ENCODE measurements at regions not wholly inside any gene's neighbourhood (a gene's known extent, or its start where the extent isn't known, plus 50 kb on each side); places are given as distances from the start of the nearest gene placed in this dataset.
A peak's percentile ranks its signal among the peaks of the same experiment; 100 is the strongest.

DNA sequence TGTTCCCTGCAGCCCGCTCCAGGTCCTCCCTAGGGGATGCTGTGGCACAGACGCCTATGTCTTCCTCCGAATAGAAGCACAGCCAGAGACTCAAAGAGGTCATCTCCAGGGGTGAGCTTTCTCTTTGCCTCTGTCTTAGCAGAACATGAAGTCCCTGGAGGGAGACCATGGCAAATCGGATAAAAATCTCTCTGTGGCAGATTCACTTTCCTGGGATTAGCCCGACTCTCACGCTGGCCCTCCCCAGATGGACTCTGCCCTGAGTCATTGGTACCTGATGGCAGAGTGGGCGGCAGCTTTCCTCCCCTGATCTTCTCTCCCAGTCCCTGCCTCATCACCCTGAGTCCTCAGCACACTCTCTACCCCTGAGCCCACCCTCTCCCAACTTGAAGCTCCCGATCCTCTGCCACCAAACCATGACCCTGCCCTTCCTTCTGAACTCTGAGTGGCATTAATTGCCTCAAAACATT lies 58.0 kb upstream of the CCDC167 start:
- H3K9me3 ChIP-seq: no peaks in the 10 kb centered on the region
- H3K36me3 ChIP-seq: no peaks in the 10 kb centered on the region
- no peak for TF ChIP-seq POLR2A (IDR thresholded peaks at IDR 0.05)
- TF ChIP-seq, protein P1, sequence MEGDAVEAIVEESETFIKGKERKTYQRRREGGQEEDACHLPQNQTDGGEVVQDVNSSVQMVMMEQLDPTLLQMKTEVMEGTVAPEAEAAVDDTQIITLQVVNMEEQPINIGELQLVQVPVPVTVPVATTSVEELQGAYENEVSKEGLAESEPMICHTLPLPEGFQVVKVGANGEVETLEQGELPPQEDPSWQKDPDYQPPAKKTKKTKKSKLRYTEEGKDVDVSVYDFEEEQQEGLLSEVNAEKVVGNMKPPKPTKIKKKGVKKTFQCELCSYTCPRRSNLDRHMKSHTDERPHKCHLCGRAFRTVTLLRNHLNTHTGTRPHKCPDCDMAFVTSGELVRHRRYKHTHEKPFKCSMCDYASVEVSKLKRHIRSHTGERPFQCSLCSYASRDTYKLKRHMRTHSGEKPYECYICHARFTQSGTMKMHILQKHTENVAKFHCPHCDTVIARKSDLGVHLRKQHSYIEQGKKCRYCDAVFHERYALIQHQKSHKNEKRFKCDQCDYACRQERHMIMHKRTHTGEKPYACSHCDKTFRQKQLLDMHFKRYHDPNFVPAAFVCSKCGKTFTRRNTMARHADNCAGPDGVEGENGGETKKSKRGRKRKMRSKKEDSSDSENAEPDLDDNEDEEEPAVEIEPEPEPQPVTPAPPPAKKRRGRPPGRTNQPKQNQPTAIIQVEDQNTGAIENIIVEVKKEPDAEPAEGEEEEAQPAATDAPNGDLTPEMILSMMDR (IDR thresholded peaks at IDR 0.05 in 8 of 11, conservative IDR thresholded peaks at IDR 0.05 in 3 of 11): no peak
- intact Hi-C loops (cut with DNase I; ENCODE audit: low total_unique reads): no loop called here
- H3K4me1 ChIP-seq: peaks cover 13 to 100% (median 76%) of the 10 kb centered on the region in 6 donors
- 70 to 81% (median 78%) methylated on average over 8 of the region's 8 CpGs for WGBS, 5 donors
- H3K27ac ChIP-seq: peak overlapping the region in 4 of 8 donors; percentile 55 to 64 (median 59)
- DNase-seq: no peak
- no peak overlapping the region for H3K4me3 ChIP-seq
- H3K27me3 ChIP-seq (replicated peaks in 1 of 7): peaks cover 0 to 4% (median 0%) of the 10 kb centered on the region in 7 donors

DNA sequence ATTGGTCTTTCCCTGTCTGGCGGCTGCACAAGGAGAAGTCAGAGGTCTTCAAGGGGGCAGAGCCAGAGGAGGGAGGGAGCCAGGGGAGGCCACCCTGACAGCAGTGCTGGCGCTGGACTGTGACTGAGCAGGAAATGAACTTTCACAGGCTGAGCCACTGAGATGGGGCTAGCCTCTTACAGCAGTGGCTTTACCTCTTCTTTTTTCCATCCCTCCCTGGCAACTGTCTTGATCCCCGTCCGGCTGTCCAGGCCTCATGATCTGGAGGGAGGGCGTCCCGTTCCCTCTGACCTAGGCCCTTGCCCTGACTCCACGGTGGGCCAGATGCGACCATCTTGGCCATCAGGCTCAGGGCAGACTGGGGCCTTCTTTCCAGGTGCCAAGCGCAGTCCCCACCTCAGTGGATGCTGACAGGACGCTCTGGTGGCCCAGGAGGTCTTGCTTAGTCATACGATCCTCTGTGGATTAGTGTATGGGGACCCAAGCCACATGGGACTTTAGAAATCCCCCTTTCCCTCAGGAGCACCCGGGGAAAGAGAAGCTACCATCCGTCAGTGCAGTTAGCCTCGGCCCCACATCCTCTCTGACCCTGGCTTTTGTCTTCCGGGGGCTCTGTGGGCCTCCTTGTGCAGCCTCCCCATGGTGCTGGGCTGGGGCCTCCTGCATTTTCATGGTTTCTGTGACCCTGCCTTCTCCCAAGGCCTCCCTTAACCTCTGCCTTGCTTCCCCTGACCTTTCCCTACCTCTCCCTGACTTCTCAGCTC lies 57.4 kb upstream of the CCDC167 start:
- Histone ChIP-seq H3K27ac (peak overlapping the region in 5 of 8 donors; percentile 20 to 64 (median 58)), H3K9me3 (no peaks in the 10 kb centered on the region), H3K36me3 (no peaks in the 10 kb centered on the region), H3K4me3 (no peak overlapping the region), H3K27me3 (replicated peaks in 1 of 7) (peaks cover 0 to 4% (median 0%) of the 10 kb centered on the region in 7 donors), H3K4me1 (peaks cover 13 to 98% (median 72%) of the 10 kb centered on the region in 6 donors)
- 63 to 83% (median 68%) methylated on average over 15 of the region's 15 CpGs for WGBS, 5 donors
- TF ChIP-seq, protein P1 (IDR thresholded peaks at IDR 0.05 in 8 of 11, conservative IDR thresholded peaks at IDR 0.05 in 3 of 11): no peak
- peak in 2 of 3 donors; percentile 5 to 47 for TF ChIP-seq POLR2AphosphoS5 (IDR thresholded peaks at IDR 0.05)
- TF ChIP-seq POLR2A (IDR thresholded peaks at IDR 0.05): no peak
- intact Hi-C loops (cut with DNase I; ENCODE audit: low total_unique reads): no loop called here
- DNase-seq: peak; percentile 84

DNA sequence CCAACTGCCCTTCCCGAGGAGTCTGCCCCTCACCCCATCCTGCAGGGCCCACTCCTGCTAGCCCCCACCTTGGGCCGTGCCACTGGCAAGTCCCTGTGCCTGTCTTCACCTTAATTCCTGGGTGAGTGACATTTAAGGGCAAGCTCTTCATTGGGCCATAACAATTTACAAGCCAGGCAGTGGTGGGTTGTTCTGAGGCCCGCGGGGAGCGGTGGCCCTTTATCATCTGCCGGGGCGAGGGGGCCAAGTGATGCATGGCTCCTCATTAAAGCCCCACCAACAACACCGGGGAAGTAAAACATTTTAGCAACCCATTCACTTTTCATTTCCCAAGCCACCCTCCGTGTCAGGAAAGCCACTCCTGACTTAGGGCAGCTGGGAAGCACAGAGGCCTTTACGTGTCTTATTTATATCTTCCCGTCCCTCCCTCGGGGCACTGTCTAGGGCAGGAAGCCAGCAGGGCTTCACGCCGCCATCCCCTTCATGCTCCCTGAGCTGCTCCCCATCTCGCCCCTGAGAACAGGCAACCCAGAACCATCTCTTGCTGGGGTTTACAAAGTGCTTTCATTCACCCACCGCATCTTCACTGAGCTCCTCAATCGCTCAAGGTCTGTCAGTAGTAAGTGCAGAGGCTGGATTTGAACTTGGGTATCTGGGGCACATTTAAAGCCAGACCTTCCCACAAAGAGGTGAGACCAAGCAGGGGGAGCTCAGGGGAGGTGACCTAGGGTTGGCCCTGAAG lies 55.5 kb upstream of the CCDC167 start:
- DNase-seq: no peak
- Histone ChIP-seq H3K27ac (peak overlapping the region in 4 of 8 donors; percentile 51 to 64 (median 58)), H3K4me3 (no peak overlapping the region), H3K9me3 (no peaks in the 10 kb centered on the region), H3K27me3 (replicated peaks in 1 of 7) (no peaks in the 10 kb centered on the region), H3K4me1 (peaks cover 16 to 96% (median 64%) of the 10 kb centered on the region in 6 donors), H3K36me3 (no peaks in the 10 kb centered on the region)
- 68 to 80% (median 79%) methylated on average over 15 to 17 of the region's 17 CpGs for WGBS, 5 donors
- TF ChIP-seq, protein P1 (IDR thresholded peaks at IDR 0.05 in 8 of 11, conservative IDR thresholded peaks at IDR 0.05 in 3 of 11): no peak
- TF ChIP-seq POLR2AphosphoS5 (IDR thresholded peaks at IDR 0.05): no peak
- TF ChIP-seq POLR2A (IDR thresholded peaks at IDR 0.05): no peak
- intact Hi-C loops (cut with DNase I; ENCODE audit: low total_unique reads): no loop called here

DNA sequence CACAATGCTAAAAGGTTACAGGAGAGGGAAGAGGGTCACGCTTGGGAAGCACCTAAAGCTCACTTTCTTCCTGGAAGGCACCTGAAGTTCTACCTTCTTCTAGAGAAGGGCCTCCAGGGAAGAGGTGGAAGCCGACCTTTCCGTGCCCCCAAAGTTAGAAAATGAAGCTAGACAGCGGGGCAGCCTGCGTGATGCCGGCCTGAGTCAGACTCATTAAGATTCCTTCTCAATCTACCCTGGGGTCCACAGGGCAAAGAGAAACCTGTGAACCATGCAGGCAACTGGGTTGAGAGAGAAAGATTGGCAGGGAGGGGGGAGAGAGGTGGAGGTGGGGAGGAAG lies 54.8 kb upstream of the CCDC167 start:
- Histone ChIP-seq H3K4me1 (peaks cover 16 to 96% (median 60%) of the 10 kb centered on the region in 6 donors), H3K27ac (peak overlapping the region in 5 of 8 donors; percentile 15 to 64 (median 55)), H3K4me3 (no peak overlapping the region), H3K36me3 (no peaks in the 10 kb centered on the region), H3K27me3 (replicated peaks in 1 of 7) (no peaks in the 10 kb centered on the region), H3K9me3 (no peaks in the 10 kb centered on the region)
- DNase-seq: no peak
- WGBS, 5 donors: 69 to 87% (median 82%) methylated on average over 6 of the region's 6 CpGs
- TF ChIP-seq POLR2AphosphoS5 (IDR thresholded peaks at IDR 0.05) (no peak), POLR2A (IDR thresholded peaks at IDR 0.05) (no peak)
- TF ChIP-seq, protein P1 (IDR thresholded peaks at IDR 0.05 in 8 of 11, conservative IDR thresholded peaks at IDR 0.05 in 3 of 11): no peak
- intact Hi-C loops (cut with DNase I; ENCODE audit: low total_unique reads): no loop called here
